Liver (tissue), 8 donors: ENCODE measurements at regions not wholly inside any gene's neighbourhood (a gene's known extent, or its start where the extent isn't known, plus 50 kb on each side); places are given as distances from the start of the nearest gene placed in this dataset.

Experiments used
- DNase-seq: peaks from one replicate; pipeline ENCODE4 v3.0.0-alpha.2; 2017; ENCODE audit warnings: low spot score
- H3K27ac ChIP-seq, 2 donors: one replicate each; pipeline ENCODE4 v1.7.0; 2013; ENCODE audit warnings: inconsistent platforms in 2 of 2, low read length in 2 of 2, control low read depth in 1 of 2, low read depth in 1 of 2, mild to moderate bottlenecking in 1 of 2
- H3K27me3 ChIP-seq, 4 donors: one replicate each; pipeline versions ENCODE4 v1.6.1 to v1.7.0; 2013; ENCODE audit warnings: low read length in 3 of 4, inconsistent platforms in 1 of 4, mild to moderate bottlenecking in 1 of 4, moderate library complexity in 1 of 4; ENCODE audit not compliant: control insufficient read depth in 4 of 4, insufficient read depth in 4 of 4
- H3K36me3 ChIP-seq, 4 donors: one replicate each; pipeline versions ENCODE4 v1.6.1 to v1.7.0; 2013; ENCODE audit warnings: low read length in 3 of 4, mild to moderate bottlenecking in 3 of 4, low read depth in 1 of 4, moderate library complexity in 1 of 4; ENCODE audit not compliant: control insufficient read depth in 4 of 4, insufficient read depth in 3 of 4
- H3K4me1 ChIP-seq, 4 donors: one replicate each; pipeline versions ENCODE4 v1.6.1 to v1.7.0; 2013; ENCODE audit warnings: low read length in 3 of 4, mild to moderate bottlenecking in 3 of 4, moderate library complexity in 1 of 4; ENCODE audit not compliant: control insufficient read depth in 4 of 4, insufficient read depth in 4 of 4
- H3K4me3 ChIP-seq, 3 donors: one replicate each; pipeline versions ENCODE4 v1.6.1 to v1.7.0; 2013; ENCODE audit warnings: low read length in 3 of 3, control low read depth in 1 of 3, low read depth in 1 of 3, mild to moderate bottlenecking in 1 of 3
- H3K9ac ChIP-seq, 2 donors: one replicate each; pipeline ENCODE4 v1.7.0; 2013; ENCODE audit warnings: low read length in 2 of 2, mild to moderate bottlenecking in 2 of 2, moderate library complexity in 2 of 2, control low read depth in 1 of 2, low read depth in 1 of 2
- H3K9me3 ChIP-seq, 4 donors: one replicate each; pipeline versions ENCODE4 v1.6.1 to v1.7.0; 2013; ENCODE audit warnings: low read length in 3 of 4; ENCODE audit not compliant: control insufficient read depth in 4 of 4
- CTCF ChIP-seq: fragments of 150-350 bp; IDR thresholded peaks from 2 replicates; pipeline ENCODE4 v1.5.1; 2017; ENCODE audit warnings: improper control_type of control experiment, low read depth, low read length; ENCODE audit not compliant: missing input control
- EGR1 ChIP-seq, 2 donors: IDR thresholded peaks; 2 replicates each; pipeline ENCODE4 v1.6.1; 2016 to 2018; ENCODE audit warnings: antibody characterized with exemption in 2 of 2, low read depth in 2 of 2
- FOXA2 ChIP-seq: IDR thresholded peaks from 2 replicates; pipeline ENCODE4 v1.6.1; 2016; ENCODE audit warnings: antibody characterized with exemption
- GABPA ChIP-seq, 2 donors: IDR thresholded peaks in 1 of 2; conservative IDR thresholded peaks in 1 of 2; 2 replicates each; pipeline ENCODE4 v1.6.1; 2016; ENCODE audit warnings: antibody characterized with exemption in 2 of 2, mild to moderate bottlenecking in 1 of 2, moderate library complexity in 1 of 2
- HNF4A ChIP-seq, 2 donors: conservative IDR thresholded peaks; 2 replicates each; pipeline ENCODE4 v1.6.1; 2016; ENCODE audit warnings: antibody characterized with exemption in 2 of 2, mild to moderate bottlenecking in 2 of 2
- HNF4G ChIP-seq: IDR thresholded peaks from 2 replicates; pipeline ENCODE4 v1.6.1; 2016; ENCODE audit warnings: antibody characterized with exemption
- JUND ChIP-seq, 2 donors: IDR thresholded peaks; 2 replicates each; pipeline ENCODE4 v1.6.1; 2016; ENCODE audit warnings: antibody characterized with exemption in 2 of 2
- MAX ChIP-seq: IDR thresholded peaks from 2 replicates; pipeline ENCODE4 v1.6.1; 2016; ENCODE audit warnings: antibody characterized with exemption
- NR2F2 ChIP-seq: IDR thresholded peaks from 2 replicates; pipeline ENCODE4 v1.6.1; 2016; ENCODE audit warnings: antibody characterized with exemption
- RAD21 ChIP-seq, 2 donors: IDR thresholded peaks; 2 replicates each; pipeline ENCODE4 v1.6.1; 2016; ENCODE audit warnings: antibody characterized with exemption in 2 of 2, mild to moderate bottlenecking in 2 of 2
- RXRA ChIP-seq, 2 donors: IDR thresholded peaks; 2 replicates each; pipeline ENCODE4 v1.6.1; 2017 to 2018; ENCODE audit warnings: antibody characterized with exemption in 2 of 2, mild to moderate bottlenecking in 1 of 2
- SP1 ChIP-seq: IDR thresholded peaks from 2 replicates; pipeline ENCODE4 v1.6.1; 2018; ENCODE audit warnings: antibody characterized with exemption, mild to moderate bottlenecking
- TAF1 ChIP-seq: conservative IDR thresholded peaks from 2 replicates; pipeline ENCODE4 v1.6.1; 2016; ENCODE audit warnings: antibody characterized with exemption, mild to moderate bottlenecking
- YY1 ChIP-seq: IDR thresholded peaks from 2 replicates; pipeline ENCODE4 v1.6.1; 2016; ENCODE audit warnings: antibody characterized with exemption, mild to moderate bottlenecking
- ZBTB33 ChIP-seq: IDR thresholded peaks from 2 replicates; pipeline ENCODE4 v1.6.1; 2016; ENCODE audit warnings: antibody characterized with exemption
- WGBS: extraction: QIAGEN DNeasy Blood & Tissue Kit; methylation state at CpG from one replicate; pipeline ENCODE4 v1.1.7; 2013; 5-methylcytosine and 5-hydroxymethylcytosine counted together
- donor health status: healthy.
- donor health status: healthy.
- donor health status: healthy.
- donor health status: healthy.
- donor health status: healthy.

GRCh38 chr1:56406821-56407220 is 172.5 kb downstream of the PLPP3 start:
- Histone ChIP-seq H3K27me3 (no peaks in the 10 kb centered on the region), H3K36me3 (no peaks in the 10 kb centered on the region), H3K4me3 (no peak overlapping the region), H3K9me3 (no peaks in the 10 kb centered on the region), H3K27ac (no peak overlapping the region), H3K9ac (no peak overlapping the region), H3K4me1 (peaks cover 0 to 13% (median 6%) of the 10 kb centered on the region in 4 donors)
- no peak for DNase-seq
- 96% methylated on average over 2 of the region's 2 CpGs for WGBS
- TF ChIP-seq JUND (IDR thresholded peaks at IDR 0.05) (no peak), CTCF (no peak), SP1 (no peak), FOXA2 (no peak), HNF4A (conservative IDR thresholded peaks at IDR 0.05) (no peak), YY1 (no peak), RAD21 (IDR thresholded peaks at IDR 0.05) (no peak), HNF4G (no peak), ZBTB33 (no peak), MAX (no peak), EGR1 (IDR thresholded peaks at IDR 0.05; ENCODE audit: low read depth in 2 of 2) (no peak)

GRCh38 chr1:56404561-56405030 is 174.8 kb downstream of the PLPP3 start:
- WGBS, result 88% methylated on average over 7 of the region's 7 CpGs
- Histone ChIP-seq H3K4me1 (peaks cover 0 to 10% (median 4%) of the 10 kb centered on the region in 4 donors), H3K27ac (no peak overlapping the region), H3K9ac (no peak overlapping the region), H3K27me3 (no peaks in the 10 kb centered on the region), H3K36me3 (no peaks in the 10 kb centered on the region), H3K9me3 (no peaks in the 10 kb centered on the region), H3K4me3 (no peak overlapping the region)
- DNase-seq, result no peak
- TF ChIP-seq HNF4A (conservative IDR thresholded peaks at IDR 0.05) (no peak), GABPA (IDR thresholded peaks at IDR 0.05 in 1 of 2, conservative IDR thresholded peaks at IDR 0.05 in 1 of 2) (no peak), SP1 (no peak)

GRCh38 chr1:56404066-56404465 is 175.3 kb downstream of the PLPP3 start:
- Histone ChIP-seq H3K27ac (no peak overlapping the region), H3K4me1 (peaks cover 0 to 4% (median 1%) of the 10 kb centered on the region in 4 donors), H3K9me3 (no peaks in the 10 kb centered on the region), H3K9ac (no peak overlapping the region), H3K4me3 (no peak overlapping the region), H3K36me3 (no peaks in the 10 kb centered on the region), H3K27me3 (no peaks in the 10 kb centered on the region)
- no peak for DNase-seq
- WGBS, result 88% methylated on average over 4 of the region's 4 CpGs
- no peak for TF ChIP-seq HNF4G
- no peak for TF ChIP-seq ZBTB33
- TF ChIP-seq RXRA (IDR thresholded peaks at IDR 0.05), result no peak
- TF ChIP-seq SP1, result no peak
- no peak for TF ChIP-seq NR2F2
- no peak for TF ChIP-seq RAD21 (IDR thresholded peaks at IDR 0.05)
- TF ChIP-seq MAX, result no peak
- no peak for TF ChIP-seq FOXA2
- no peak for TF ChIP-seq TAF1
- TF ChIP-seq HNF4A (conservative IDR thresholded peaks at IDR 0.05), result no peak
- TF ChIP-seq GABPA (IDR thresholded peaks at IDR 0.05 in 1 of 2, conservative IDR thresholded peaks at IDR 0.05 in 1 of 2), result no peak
- no peak for TF ChIP-seq CTCF
